ENCODE measurements at regions not wholly inside any gene's neighbourhood (a gene's known extent, or its start where the extent isn't known, plus 50 kb on each side); places are given as distances from the start of the nearest gene placed in this dataset.

- H3K27ac ChIP-seq = no peak overlapping the region
- DNase-seq (ENCODE audit: low spot score in 2 of 2) = no peak
- no peak for TF ChIP-seq CTCF (IDR thresholded peaks at IDR 0.05)
- H3K9me3 ChIP-seq = no peaks in the 10 kb centered on the region
- H3K27me3 ChIP-seq = no peaks in the 10 kb centered on the region
- no peaks in the 10 kb centered on the region for H3K4me1 ChIP-seq
- intact Hi-C loops (cut with DNase I) = no loop called here
- H3K36me3 ChIP-seq = no peaks in the 10 kb centered on the region
- H3K4me3 ChIP-seq = no peak overlapping the region
Observed at GRCh38 chr12:5375547-5376295, 56.2 kb upstream of the NTF3 start.

- no peaks in the 10 kb centered on the region for H3K27me3 ChIP-seq
- DNase-seq (ENCODE audit: low spot score in 2 of 2) = no peak
- no peaks in the 10 kb centered on the region for H3K36me3 ChIP-seq
- no peaks in the 10 kb centered on the region for H3K9me3 ChIP-seq
- H3K4me1 ChIP-seq = no peaks in the 10 kb centered on the region
- intact Hi-C loops (cut with DNase I) = no loop called here
- no peak overlapping the region for H3K4me3 ChIP-seq
- TF ChIP-seq CTCF (IDR thresholded peaks at IDR 0.05) = no peak
- no peak overlapping the region for H3K27ac ChIP-seq
Observed at GRCh38 chr12:5376591-5377207, 55.2 kb upstream of the NTF3 start.

GRCh38 chr12:5377997-5378592 is 53.8 kb upstream of the NTF3 start:
- no peak for DNase-seq (ENCODE audit: low spot score in 2 of 2)
- no peaks in the 10 kb centered on the region for H3K27me3 ChIP-seq
- no peaks in the 10 kb centered on the region for H3K9me3 ChIP-seq
- H3K36me3 ChIP-seq = no peaks in the 10 kb centered on the region
- no peak overlapping the region for H3K4me3 ChIP-seq
- H3K4me1 ChIP-seq = no peaks in the 10 kb centered on the region
- H3K27ac ChIP-seq = no peak overlapping the region
- intact Hi-C loops (cut with DNase I) = no loop called here
- no peak for TF ChIP-seq CTCF (IDR thresholded peaks at IDR 0.05)

- H3K27me3 ChIP-seq = no peaks in the 10 kb centered on the region
- intact Hi-C loops (cut with DNase I) = no loop called here
- no peak for TF ChIP-seq CTCF (IDR thresholded peaks at IDR 0.05)
- H3K4me3 ChIP-seq = no peak overlapping the region
- no peaks in the 10 kb centered on the region for H3K36me3 ChIP-seq
- H3K4me1 ChIP-seq = no peaks in the 10 kb centered on the region
- no peaks in the 10 kb centered on the region for H3K9me3 ChIP-seq
- no peak for DNase-seq (ENCODE audit: low spot score in 2 of 2)
- H3K27ac ChIP-seq = no peak overlapping the region
Observed at GRCh38 chr12:5379749-5380496, 52.0 kb upstream of the NTF3 start.

Measured in ascending aorta (tissue), 2 donors.